ENCODE measurements at regions not wholly inside any gene's neighbourhood (a gene's known extent, or its start where the extent isn't known, plus 50 kb on each side); places are given as distances from the start of the nearest gene placed in this dataset.
"Not testable (repeated sequence)": the region's sequence is repeated elsewhere in the genome, so short reads cannot be mapped to it uniquely, and the experiment has no call there.

DNA sequence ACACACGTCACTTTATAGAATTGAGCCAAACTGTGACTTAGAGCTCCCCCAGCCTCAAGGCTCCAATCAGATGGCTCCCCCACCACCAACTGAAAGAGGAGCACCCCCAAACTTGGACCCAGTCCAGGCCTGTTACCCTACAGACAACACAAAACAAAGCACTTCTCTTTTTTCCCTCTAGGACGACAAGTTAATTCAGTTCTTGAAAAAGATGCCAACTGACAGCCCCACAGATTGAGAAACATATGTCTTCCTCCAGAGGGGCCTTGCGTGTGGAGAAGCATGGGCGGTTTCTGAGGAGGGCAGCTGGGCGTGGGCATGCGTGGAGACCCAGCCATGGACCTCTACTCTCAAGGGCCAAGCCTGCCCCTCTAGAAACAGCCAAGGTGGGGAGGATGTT lies 229.5 kb downstream of the SHQ1 start:
- Histone ChIP-seq H3K27ac (ENCODE audit: low read length) (no peak overlapping the region), H3K9ac (ENCODE audit: low read length) (no peak overlapping the region), H3K4me1 (ENCODE audit: control insufficient read depth, low read depth, low read length) (no peaks in the 10 kb centered on the region), H3K36me3 (ENCODE audit: control insufficient read depth, low read depth, low read length) (no peaks in the 10 kb centered on the region), H3K4me3 (ENCODE audit: low read length) (no peak overlapping the region), H3K9me3 (ENCODE audit: control insufficient read depth, low read depth, low read length) (no peaks in the 10 kb centered on the region), H3K27me3 (ENCODE audit: control insufficient read depth, insufficient read depth, low read length) (no peaks in the 10 kb centered on the region)

- Histone ChIP-seq H3K4me1 (ENCODE audit: control insufficient read depth, low read depth, low read length) (no peaks in the 10 kb centered on the region), H3K27ac (ENCODE audit: low read length) (no peak overlapping the region), H3K9me3 (ENCODE audit: control insufficient read depth, low read depth, low read length) (no peaks in the 10 kb centered on the region), H3K27me3 (ENCODE audit: control insufficient read depth, insufficient read depth, low read length) (no peaks in the 10 kb centered on the region), H3K9ac (ENCODE audit: low read length) (no peak overlapping the region), H3K4me3 (ENCODE audit: low read length) (no peak overlapping the region), H3K36me3 (ENCODE audit: control insufficient read depth, low read depth, low read length) (no peaks in the 10 kb centered on the region)
These were observed 230.7 kb downstream of the SHQ1 start for GRCh38 chr3:72617424-72618024.

DNA sequence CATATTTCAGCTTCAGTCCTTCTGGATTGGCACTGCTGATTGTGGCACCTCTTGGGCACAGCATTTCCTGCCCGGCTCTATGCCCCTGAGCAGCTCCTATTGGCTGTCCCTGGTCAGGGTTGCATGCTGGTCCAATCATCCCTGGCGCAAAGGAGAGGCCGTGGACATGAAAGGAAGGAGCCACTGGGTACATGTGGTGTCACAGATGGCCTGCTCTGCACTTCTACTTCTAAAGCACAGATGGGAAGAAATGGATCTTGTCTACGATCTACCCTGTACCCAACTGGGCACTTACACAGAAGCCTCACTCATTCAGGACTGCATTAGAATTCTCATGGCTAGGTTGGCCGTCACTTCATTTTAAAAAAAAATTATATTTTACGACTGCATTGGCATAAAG lies 232.5 kb downstream of the SHQ1 start:
- H3K9ac ChIP-seq (ENCODE audit: low read length), result no peak overlapping the region
- no peaks in the 10 kb centered on the region for H3K9me3 ChIP-seq (ENCODE audit: control insufficient read depth, low read depth, low read length)
- no peaks in the 10 kb centered on the region for H3K27me3 ChIP-seq (ENCODE audit: control insufficient read depth, insufficient read depth, low read length)
- H3K4me1 ChIP-seq (ENCODE audit: control insufficient read depth, low read depth, low read length), result no peaks in the 10 kb centered on the region
- H3K27ac ChIP-seq (ENCODE audit: low read length), result no peak overlapping the region
- H3K4me3 ChIP-seq (ENCODE audit: low read length), result no peak overlapping the region
- no peaks in the 10 kb centered on the region for H3K36me3 ChIP-seq (ENCODE audit: control insufficient read depth, low read depth, low read length)

DNA sequence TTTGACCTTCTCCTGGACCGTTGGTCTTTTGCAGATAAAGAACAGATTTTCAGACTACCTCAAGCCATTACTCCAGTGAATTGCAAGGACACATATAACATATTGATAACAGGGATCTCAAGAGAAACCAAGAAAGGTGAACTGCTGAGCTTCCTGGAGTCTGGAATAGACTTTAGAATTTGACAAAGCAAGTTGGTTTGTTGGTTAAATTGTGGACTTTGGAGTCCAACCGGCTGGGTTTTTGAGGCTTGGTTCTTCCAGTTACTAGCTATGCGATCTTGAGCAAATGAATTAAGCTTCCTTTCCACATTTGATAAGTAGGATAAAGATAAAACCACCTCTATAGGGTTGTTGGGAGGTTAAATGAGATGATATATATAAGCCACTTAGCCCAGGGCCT lies 233.1 kb downstream of the SHQ1 start:
- no peaks in the 10 kb centered on the region for H3K27me3 ChIP-seq (ENCODE audit: control insufficient read depth, insufficient read depth, low read length)
- no peak overlapping the region for H3K4me3 ChIP-seq (ENCODE audit: low read length)
- H3K36me3 ChIP-seq (ENCODE audit: control insufficient read depth, low read depth, low read length), result no peaks in the 10 kb centered on the region
- H3K9ac ChIP-seq (ENCODE audit: low read length), result no peak overlapping the region
- H3K9me3 ChIP-seq (ENCODE audit: control insufficient read depth, low read depth, low read length), result no peaks in the 10 kb centered on the region
- no peak overlapping the region for H3K27ac ChIP-seq (ENCODE audit: low read length)
- no peaks in the 10 kb centered on the region for H3K4me1 ChIP-seq (ENCODE audit: control insufficient read depth, low read depth, low read length)

- Histone ChIP-seq H3K4me1 (ENCODE audit: control insufficient read depth, low read depth, low read length) (no peaks in the 10 kb centered on the region), H3K9me3 (ENCODE audit: control insufficient read depth, low read depth, low read length) (no peaks in the 10 kb centered on the region), H3K36me3 (ENCODE audit: control insufficient read depth, low read depth, low read length) (no peaks in the 10 kb centered on the region), H3K27ac (ENCODE audit: low read length) (no peak overlapping the region), H3K4me3 (ENCODE audit: low read length) (no peak overlapping the region), H3K27me3 (ENCODE audit: control insufficient read depth, insufficient read depth, low read length) (no peaks in the 10 kb centered on the region), H3K9ac (ENCODE audit: low read length) (no peak overlapping the region)
These were observed 233.7 kb downstream of the SHQ1 start for GRCh38 chr3:72614394-72615074.

GRCh38 chr3:72613871-72614270 lies 234.4 kb downstream of the SHQ1 start:
- no peaks in the 10 kb centered on the region for H3K36me3 ChIP-seq (ENCODE audit: control insufficient read depth, low read depth, low read length)
- H3K27ac ChIP-seq (ENCODE audit: low read length), result no peak overlapping the region
- H3K27me3 ChIP-seq (ENCODE audit: control insufficient read depth, insufficient read depth, low read length), result no peaks in the 10 kb centered on the region
- no peaks in the 10 kb centered on the region for H3K9me3 ChIP-seq (ENCODE audit: control insufficient read depth, low read depth, low read length)
- H3K4me3 ChIP-seq (ENCODE audit: low read length), result no peak overlapping the region
- no peak overlapping the region for H3K9ac ChIP-seq (ENCODE audit: low read length)
- no peaks in the 10 kb centered on the region for H3K4me1 ChIP-seq (ENCODE audit: control insufficient read depth, low read depth, low read length)

DNA sequence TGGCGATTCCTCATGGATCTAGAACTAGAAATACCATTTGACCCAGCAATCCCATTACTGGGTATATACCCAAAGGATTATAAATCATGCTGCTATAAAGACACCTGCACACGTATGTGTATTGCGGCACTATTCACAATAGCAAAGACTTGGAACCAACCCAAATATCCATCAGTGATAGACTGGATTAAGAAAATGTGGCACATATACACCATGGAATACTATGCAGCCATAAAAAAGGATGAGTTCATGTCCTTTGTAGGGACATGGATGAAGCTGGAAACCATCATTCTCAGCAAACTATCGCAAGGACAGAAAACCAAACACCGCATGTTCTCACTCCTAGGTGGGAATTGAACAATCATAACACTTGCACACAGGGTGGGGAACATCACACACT lies 239.1 kb downstream of the SHQ1 start:
- not testable (repeated sequence) for H3K9me3 ChIP-seq (ENCODE audit: control insufficient read depth, low read depth, low read length); H3K9ac ChIP-seq (ENCODE audit: low read length); H3K4me3 ChIP-seq (ENCODE audit: low read length); H3K4me1 ChIP-seq (ENCODE audit: control insufficient read depth, low read depth, low read length); H3K27me3 ChIP-seq (ENCODE audit: control insufficient read depth, insufficient read depth, low read length); H3K36me3 ChIP-seq (ENCODE audit: control insufficient read depth, low read depth, low read length); H3K27ac ChIP-seq (ENCODE audit: low read length)

GRCh38 chr3:72606005-72606800 lies 242.0 kb downstream of the SHQ1 start:
- H3K27me3 ChIP-seq (ENCODE audit: control insufficient read depth, insufficient read depth, low read length), result no peaks in the 10 kb centered on the region
- H3K9me3 ChIP-seq (ENCODE audit: control insufficient read depth, low read depth, low read length), result no peaks in the 10 kb centered on the region
- H3K9ac ChIP-seq (ENCODE audit: low read length), result no peak overlapping the region
- H3K4me3 ChIP-seq (ENCODE audit: low read length), result no peak overlapping the region
- no peaks in the 10 kb centered on the region for H3K36me3 ChIP-seq (ENCODE audit: control insufficient read depth, low read depth, low read length)
- no peak overlapping the region for H3K27ac ChIP-seq (ENCODE audit: low read length)
- no peaks in the 10 kb centered on the region for H3K4me1 ChIP-seq (ENCODE audit: control insufficient read depth, low read depth, low read length)

DNA sequence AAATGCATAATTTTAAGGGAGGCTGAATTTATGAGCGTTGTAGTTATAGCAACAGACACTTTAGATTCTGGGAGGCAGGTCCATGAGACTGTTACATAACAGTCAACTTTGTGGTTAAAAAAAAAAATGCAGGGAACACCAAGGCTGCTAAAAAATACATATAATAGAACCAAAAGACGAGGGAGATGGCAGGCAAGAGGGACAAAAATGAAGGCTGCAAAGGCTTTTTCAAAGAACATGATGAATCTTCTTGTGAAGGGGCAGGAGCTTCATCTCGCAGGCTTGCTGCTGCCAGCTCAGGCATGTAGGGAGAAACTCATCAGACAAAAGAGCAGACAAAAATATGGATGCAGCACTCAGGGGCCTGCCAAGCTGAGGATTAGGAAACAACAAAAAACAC lies 243.9 kb downstream of the SHQ1 start:
- no peak overlapping the region for H3K4me3 ChIP-seq (ENCODE audit: low read length)
- H3K27me3 ChIP-seq (ENCODE audit: control insufficient read depth, insufficient read depth, low read length), result no peaks in the 10 kb centered on the region
- no peak overlapping the region for H3K9ac ChIP-seq (ENCODE audit: low read length)
- no peaks in the 10 kb centered on the region for H3K36me3 ChIP-seq (ENCODE audit: control insufficient read depth, low read depth, low read length)
- no peaks in the 10 kb centered on the region for H3K4me1 ChIP-seq (ENCODE audit: control insufficient read depth, low read depth, low read length)
- H3K27ac ChIP-seq (ENCODE audit: low read length), result no peak overlapping the region
- H3K9me3 ChIP-seq (ENCODE audit: control insufficient read depth, low read depth, low read length), result no peaks in the 10 kb centered on the region

- Histone ChIP-seq H3K9me3 (ENCODE audit: control insufficient read depth, low read depth, low read length) (no peaks in the 10 kb centered on the region), H3K27ac (ENCODE audit: low read length) (no peak overlapping the region), H3K36me3 (ENCODE audit: control insufficient read depth, low read depth, low read length) (no peaks in the 10 kb centered on the region), H3K4me3 (ENCODE audit: low read length) (no peak overlapping the region), H3K9ac (ENCODE audit: low read length) (no peak overlapping the region), H3K4me1 (ENCODE audit: control insufficient read depth, low read depth, low read length) (peaks cover 11% of the 10 kb centered on the region), H3K27me3 (ENCODE audit: control insufficient read depth, insufficient read depth, low read length) (no peaks in the 10 kb centered on the region)
These were observed 246.1 kb downstream of the SHQ1 start for GRCh38 chr3:72601983-72602750.

GRCh38 chr3:72601060-72601459 lies 247.2 kb downstream of the SHQ1 start:
- Histone ChIP-seq H3K9ac (ENCODE audit: low read length) (no peak overlapping the region), H3K9me3 (ENCODE audit: control insufficient read depth, low read depth, low read length) (no peaks in the 10 kb centered on the region), H3K27ac (ENCODE audit: low read length) (no peak overlapping the region), H3K4me3 (ENCODE audit: low read length) (no peak overlapping the region), H3K36me3 (ENCODE audit: control insufficient read depth, low read depth, low read length) (no peaks in the 10 kb centered on the region), H3K4me1 (ENCODE audit: control insufficient read depth, low read depth, low read length) (peaks cover 12% of the 10 kb centered on the region), H3K27me3 (ENCODE audit: control insufficient read depth, insufficient read depth, low read length) (no peaks in the 10 kb centered on the region)
